IMR-90 (cell line): ENCODE measurements at regions not wholly inside any gene's neighbourhood (a gene's known extent, or its start where the extent isn't known, plus 50 kb on each side); places are given as distances from the start of the nearest gene placed in this dataset.

Experiments
- BHLHE40 ChIP-seq: fragments of 150-350 bp; IDR thresholded peaks from 2 replicates; pipeline ENCODE4 v1.6.1; 2016; ENCODE audit warnings: mild to moderate bottlenecking, low read depth, low read length
- CHD1 ChIP-seq: IDR thresholded peaks from 2 replicates; pipeline ENCODE4 v1.6.1; 2012; ENCODE audit warnings: low read depth, low read length, improper control_type of control experiment
- RAD21 ChIP-seq: IDR thresholded peaks from 2 replicates; pipeline ENCODE4 v1.6.1; 2012; ENCODE audit warnings: low read length, improper control_type of control experiment
- RCOR1 ChIP-seq: IDR thresholded peaks from 2 replicates; pipeline ENCODE4 v1.6.1; 2012; ENCODE audit warnings: mild to moderate bottlenecking, low read length, improper control_type of control experiment; ENCODE audit not compliant: insufficient replicate concordance
- RFX5 ChIP-seq: IDR thresholded peaks from 2 replicates; pipeline ENCODE4 v1.8.0; 2012; ENCODE audit warnings: low read depth, mild to moderate bottlenecking, low read length, moderate library complexity
- SMC3 ChIP-seq: fragments of 150-350 bp; IDR thresholded peaks from 2 replicates; pipeline ENCODE4 v1.6.1; 2016; ENCODE audit warnings: low read depth, mild to moderate bottlenecking, antibody characterized with exemption, low read length, moderate library complexity
- TF ChIP-seq, protein P1 (sequence below): conservative IDR thresholded peaks from 2 replicates; pipeline ENCODE4 v1.5.1; 2012; ENCODE audit warnings: mild to moderate bottlenecking, low read depth, low read length, improper control_type of control experiment
- TF ChIP-seq, protein P2 (sequence below): fragments of 150-350 bp; IDR thresholded peaks from 2 replicates; pipeline ENCODE4 v1.6.1; 2017; ENCODE audit warnings: mild to moderate bottlenecking, antibody characterized with exemption, low read length, low read depth
- TF ChIP-seq, protein P3 (sequence below): fragments of 150-350 bp; IDR thresholded peaks from 2 replicates; pipeline ENCODE4 v1.6.1; 2016; ENCODE audit warnings: low read depth, mild to moderate bottlenecking, low read length, moderate library complexity, borderline replicate concordance

DNA sequence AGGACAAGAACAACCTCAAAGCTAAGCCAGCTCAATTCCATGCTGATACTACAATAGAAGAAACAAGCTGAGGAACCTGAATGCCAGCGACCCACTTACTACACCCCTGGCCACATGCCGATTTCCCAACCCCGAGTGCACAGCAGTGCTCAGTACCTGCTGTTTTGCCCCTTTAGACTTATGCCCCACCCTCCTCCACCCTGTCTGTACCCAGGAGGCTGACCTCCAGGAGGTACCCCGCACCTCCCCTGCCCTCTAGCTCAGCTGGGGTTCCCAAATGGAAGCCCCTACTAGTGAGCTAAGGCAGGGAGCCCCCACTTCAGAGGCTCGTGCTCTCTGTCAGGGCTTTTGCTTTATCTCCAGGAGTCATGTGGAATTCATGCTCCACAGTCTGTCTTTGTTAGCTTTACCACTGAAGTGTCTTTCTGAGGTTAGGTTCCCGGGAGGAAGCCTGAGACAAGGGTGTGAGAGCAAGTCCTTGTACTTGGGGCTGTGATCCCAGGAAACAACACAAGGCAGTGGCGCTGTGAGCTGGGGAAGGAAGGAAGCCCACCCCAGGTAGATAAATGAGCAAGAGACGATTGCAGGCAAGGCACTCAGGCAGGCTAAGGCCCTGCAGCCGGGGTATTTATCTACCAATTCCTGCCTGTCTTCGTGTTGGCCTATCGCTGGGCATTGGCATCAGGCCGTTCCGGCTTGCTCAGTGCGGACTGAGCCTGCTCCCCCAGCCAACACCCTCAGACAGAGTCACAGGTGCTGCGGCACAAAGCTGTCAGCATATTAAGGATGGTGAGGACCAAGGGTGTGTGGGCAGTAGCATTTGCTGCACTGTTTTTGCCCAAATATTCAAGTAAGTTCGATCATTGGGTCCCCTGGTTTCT is 220.5 kb downstream of the CYP26B1 start:
- TF ChIP-seq, protein P1, sequence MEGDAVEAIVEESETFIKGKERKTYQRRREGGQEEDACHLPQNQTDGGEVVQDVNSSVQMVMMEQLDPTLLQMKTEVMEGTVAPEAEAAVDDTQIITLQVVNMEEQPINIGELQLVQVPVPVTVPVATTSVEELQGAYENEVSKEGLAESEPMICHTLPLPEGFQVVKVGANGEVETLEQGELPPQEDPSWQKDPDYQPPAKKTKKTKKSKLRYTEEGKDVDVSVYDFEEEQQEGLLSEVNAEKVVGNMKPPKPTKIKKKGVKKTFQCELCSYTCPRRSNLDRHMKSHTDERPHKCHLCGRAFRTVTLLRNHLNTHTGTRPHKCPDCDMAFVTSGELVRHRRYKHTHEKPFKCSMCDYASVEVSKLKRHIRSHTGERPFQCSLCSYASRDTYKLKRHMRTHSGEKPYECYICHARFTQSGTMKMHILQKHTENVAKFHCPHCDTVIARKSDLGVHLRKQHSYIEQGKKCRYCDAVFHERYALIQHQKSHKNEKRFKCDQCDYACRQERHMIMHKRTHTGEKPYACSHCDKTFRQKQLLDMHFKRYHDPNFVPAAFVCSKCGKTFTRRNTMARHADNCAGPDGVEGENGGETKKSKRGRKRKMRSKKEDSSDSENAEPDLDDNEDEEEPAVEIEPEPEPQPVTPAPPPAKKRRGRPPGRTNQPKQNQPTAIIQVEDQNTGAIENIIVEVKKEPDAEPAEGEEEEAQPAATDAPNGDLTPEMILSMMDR, result no peak
- TF ChIP-seq RFX5 (no peak), RCOR1 (no peak), BHLHE40 (no peak), CHD1 (no peak), RAD21 (no peak), SMC3 (no peak)
- TF ChIP-seq, protein P2, sequence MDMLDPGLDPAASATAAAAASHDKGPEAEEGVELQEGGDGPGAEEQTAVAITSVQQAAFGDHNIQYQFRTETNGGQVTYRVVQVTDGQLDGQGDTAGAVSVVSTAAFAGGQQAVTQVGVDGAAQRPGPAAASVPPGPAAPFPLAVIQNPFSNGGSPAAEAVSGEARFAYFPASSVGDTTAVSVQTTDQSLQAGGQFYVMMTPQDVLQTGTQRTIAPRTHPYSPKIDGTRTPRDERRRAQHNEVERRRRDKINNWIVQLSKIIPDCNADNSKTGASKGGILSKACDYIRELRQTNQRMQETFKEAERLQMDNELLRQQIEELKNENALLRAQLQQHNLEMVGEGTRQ, result no peak
- TF ChIP-seq, protein P3, sequence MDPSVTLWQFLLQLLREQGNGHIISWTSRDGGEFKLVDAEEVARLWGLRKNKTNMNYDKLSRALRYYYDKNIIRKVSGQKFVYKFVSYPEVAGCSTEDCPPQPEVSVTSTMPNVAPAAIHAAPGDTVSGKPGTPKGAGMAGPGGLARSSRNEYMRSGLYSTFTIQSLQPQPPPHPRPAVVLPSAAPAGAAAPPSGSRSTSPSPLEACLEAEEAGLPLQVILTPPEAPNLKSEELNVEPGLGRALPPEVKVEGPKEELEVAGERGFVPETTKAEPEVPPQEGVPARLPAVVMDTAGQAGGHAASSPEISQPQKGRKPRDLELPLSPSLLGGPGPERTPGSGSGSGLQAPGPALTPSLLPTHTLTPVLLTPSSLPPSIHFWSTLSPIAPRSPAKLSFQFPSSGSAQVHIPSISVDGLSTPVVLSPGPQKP, result no peak
